K562 (cell line): ENCODE measurements at regions not wholly inside any gene's neighbourhood (a gene's known extent, or its start where the extent isn't known, plus 50 kb on each side); places are given as distances from the start of the nearest gene placed in this dataset.
A peak's percentile ranks its signal among the peaks of the same experiment; 100 is the strongest.

Experiments used
- ATAC-seq: fragments of 200-7000 bp; cut with Tn5 transposase; 3 replicates; pipeline ENCODE4 v1.9.1; 2020; ENCODE audit warnings: moderate library complexity
- BruUV-seq: library from RNA; stranded (reverse); fragments of 400-500 nt; replicated peaks from 2 replicates; lab custom pipeline; 2021; lab: Mats Ljungman, UMichigan
- CTCF ChIA-PET: fragments of 300-600 bp; formaldehyde crosslinking; extraction: SDS; loops from one replicate; lab custom pipeline; 2021; ENCODE audit warnings: low intra/inter-chr PET ratio; lab: Yijun Ruan, JAX
- POLR2A ChIA-PET: fragments of 300-600, 350-650 bp; sonication (Branson Sonifier 250); formaldehyde crosslinking; extraction: SDS; loops from one replicate; lab custom pipeline; 2021; ENCODE audit warnings: antibody characterized with exemption, inconsistent platforms; lab: Yijun Ruan, JAX
- DNase-seq, 4 experiments: peaks; one replicate each; pipeline versions ENCODE4 v3.0.0 to v3.0.0-alpha.2; 2011 to 2018; ENCODE audit warnings: low spot score in 3 of 4, mixed read lengths in 3 of 4; ENCODE audit errors: extremely low read depth in 1 of 4
- FAIRE-seq: peaks from 2 replicates; lab custom pipeline; 2011; peaks lifted over from hg19 to GRCh38; lab: Jason Lieb, UNC
- H2AFZ ChIP-seq: 2 replicates; pipeline ENCODE4 v1.6.0; 2011; ENCODE audit warnings: low read depth, low read length, control low read depth, inconsistent platforms
- H3K27ac ChIP-seq: fragments of 200-600 bp; 3 replicates; pipeline ENCODE4 v1.8.0; 2011; ENCODE audit warnings: low read depth, mild to moderate bottlenecking, control low read depth, inconsistent platforms, low read length, moderate library complexity, mixed read lengths; ENCODE audit errors: extremely low read depth
- H3K27me3 ChIP-seq, 2 experiments: fragments of 300-600 bp in 1 of 2; 2 replicates in 1 of 2; 3 replicates in 1 of 2; pipeline versions ENCODE4 v1.6.0 to v1.8.0; 2011; ENCODE audit warnings: inconsistent platforms in 2 of 2, low read length in 2 of 2, mild to moderate bottlenecking in 1 of 2, mixed read lengths in 1 of 2, moderate library complexity in 1 of 2; ENCODE audit not compliant: control insufficient read depth in 2 of 2, insufficient read depth in 2 of 2
- H3K36me3 ChIP-seq: fragments of 300-600 bp; 3 replicates; pipeline ENCODE4 v1.8.0; 2011; ENCODE audit warnings: mild to moderate bottlenecking, low read length, inconsistent platforms; ENCODE audit not compliant: control insufficient read depth, insufficient read depth
- H3K4me1 ChIP-seq, 2 experiments: fragments of 200-600 bp in 1 of 2; replicated peaks in 1 of 2; 2 replicates in 1 of 2; 3 replicates in 1 of 2; pipeline versions ENCODE4 v1.5.1 to v1.8.0; 2011; ENCODE audit warnings: inconsistent platforms in 2 of 2, low read length in 2 of 2, mild to moderate bottlenecking in 1 of 2, mixed read lengths in 1 of 2, moderate library complexity in 1 of 2; ENCODE audit not compliant: control insufficient read depth in 2 of 2, insufficient read depth in 2 of 2
- H3K4me2 ChIP-seq: 2 replicates; pipeline ENCODE4 v1.6.1; 2011; ENCODE audit warnings: low read length, control low read depth, inconsistent platforms, mixed read lengths; ENCODE audit not compliant: insufficient read depth
- H3K4me3 ChIP-seq: fragments of 200-600 bp; sonication (generic), shearing (Covaris generic); 2 replicates; pipeline ENCODE4 v1.5.1; 2016; ENCODE audit warnings: control low read depth, inconsistent platforms
- H3K79me2 ChIP-seq: fragments of 200-600 bp; 3 replicates; pipeline ENCODE4 v1.8.0; 2011; ENCODE audit warnings: low read length, inconsistent platforms; ENCODE audit not compliant: control insufficient read depth, insufficient read depth
- H3K9ac ChIP-seq, 2 experiments: 2 replicates each; pipeline versions ENCODE4 v1.6.0 to v1.6.1; 2011; ENCODE audit warnings: low read depth in 2 of 2, low read length in 2 of 2, control low read depth in 1 of 2, inconsistent platforms in 1 of 2, mild to moderate bottlenecking in 1 of 2, mixed read lengths in 1 of 2; ENCODE audit not compliant: insufficient read depth in 1 of 2
- H3K9me1 ChIP-seq: one replicate; pipeline ENCODE4 v1.6.0; 2011; ENCODE audit warnings: inconsistent platforms, mild to moderate bottlenecking, low read length, moderate library complexity; ENCODE audit not compliant: control insufficient read depth, insufficient read depth
- H3K9me3 ChIP-seq: replicated peaks from 2 replicates; pipeline ENCODE4 v1.5.1; 2011; ENCODE audit warnings: low read depth, low read length, inconsistent platforms; ENCODE audit not compliant: control insufficient read depth, insufficient read depth
- H4K20me1 ChIP-seq: replicated peaks from 2 replicates; pipeline ENCODE4 v1.6.1; 2011; ENCODE audit warnings: low read length, inconsistent platforms, mixed read lengths; ENCODE audit not compliant: control insufficient read depth, insufficient read depth
- EGR1 ChIP-seq: fragments of 450-650 bp; conservative IDR thresholded peaks from 2 replicates; pipeline ENCODE4 v1.6.1; 2017; ENCODE audit warnings: mild to moderate bottlenecking
- EP300 ChIP-seq: IDR thresholded peaks from 2 replicates; pipeline ENCODE4 v1.6.1; 2012; ENCODE audit warnings: low read length, improper control_type of control experiment
- HDAC6 ChIP-seq: IDR thresholded peaks from 2 replicates; pipeline ENCODE4 v1.6.1; 2012; ENCODE audit warnings: low read depth, mild to moderate bottlenecking, control low read depth, inconsistent platforms, low read length, moderate library complexity
- KHSRP ChIP-seq: fragments of 450-650 bp; IDR thresholded peaks from 2 replicates; pipeline ENCODE4 v1.6.1; 2017
- KLF16 ChIP-seq: IDR thresholded peaks from 2 replicates; pipeline ENCODE4 v1.6.1; 2016; ENCODE audit warnings: antibody characterized with exemption
- LEF1 ChIP-seq: fragments of 450-650 bp; IDR thresholded peaks from 2 replicates; pipeline ENCODE4 v1.6.1; 2016; ENCODE audit warnings: mild to moderate bottlenecking
- MCM3 ChIP-seq: fragments of 450-650 bp; IDR thresholded peaks from 2 replicates; pipeline ENCODE4 v1.6.1; 2016
- MECOM ChIP-seq: fragments of 250-450 bp; sonication (Bioruptor Pico); IDR thresholded peaks from 2 replicates; pipeline ENCODE4 v1.8.0; 2022; ENCODE audit warnings: inconsistent platforms
- NCOA1 ChIP-seq: fragments of 450-650 bp; IDR thresholded peaks from 2 replicates; pipeline ENCODE4 v1.6.1; 2016; ENCODE audit warnings: low read depth
- NR2C1 ChIP-seq, 2 experiments: fragments of 450-650 bp; IDR thresholded peaks; 2 replicates each; pipeline ENCODE4 v1.6.1; 2017; ENCODE audit warnings: mild to moderate bottlenecking in 2 of 2, antibody characterized with exemption in 1 of 2, inconsistent platforms in 1 of 2, missing compliant biosample characterization in 1 of 2, missing genetic modification characterization in 1 of 2
- NR2C2 ChIP-seq, 2 experiments: fragments of 200-800 bp in 1 of 2; sonication (Bioruptor generic) in 1 of 2; sonication (generic) in 1 of 2; formaldehyde crosslinking in 1 of 2; IDR thresholded peaks; 2 replicates each; pipeline versions ENCODE4 v1.6.1 to v1.8.0; 2016 to 2022; ENCODE audit warnings: mild to moderate bottlenecking in 1 of 2, missing compliant biosample characterization in 1 of 2, missing genetic modification characterization in 1 of 2, missing genetic modification reagents in 1 of 2
- RAD21 ChIP-seq, 2 experiments: fragments of 250-450 bp in 1 of 2; fragments of 450-650 bp in 1 of 2; sonication (Bioruptor Pico) in 1 of 2; formaldehyde crosslinking in 1 of 2; IDR thresholded peaks in 1 of 2; conservative IDR thresholded peaks in 1 of 2; 2 replicates each; pipeline versions ENCODE4 v1.4.0 to v1.8.0; 2020 to 2022; ENCODE audit warnings: mild to moderate bottlenecking in 2 of 2, moderate library complexity in 1 of 2
- SMAD4 ChIP-seq: fragments of 250-450 bp; sonication (Bioruptor Pico); conservative IDR thresholded peaks from 2 replicates; pipeline ENCODE4 v1.8.0; 2021; ENCODE audit warnings: inconsistent platforms, mild to moderate bottlenecking, moderate library complexity
- TBL1XR1 ChIP-seq, 2 experiments: IDR thresholded peaks; 2 replicates each; pipeline ENCODE4 v1.6.1; 2012; ENCODE audit warnings: improper control_type of control experiment in 2 of 2, low read length in 2 of 2, mild to moderate bottlenecking in 1 of 2
- ZNF165 ChIP-seq: fragments of 250-450 bp; sonication (Bioruptor Pico); IDR thresholded peaks from 2 replicates; pipeline ENCODE4 v1.4.0; 2020; ENCODE audit warnings: borderline replicate concordance
- ZNF3 ChIP-seq: fragments of 250-450 bp; sonication (Bioruptor Pico); IDR thresholded peaks from 2 replicates; pipeline ENCODE4 v1.5.0; 2021; ENCODE audit warnings: mild to moderate bottlenecking, moderate library complexity
- ZZZ3 ChIP-seq: fragments of 450-650 bp; IDR thresholded peaks from 2 replicates; pipeline ENCODE4 v1.6.1; 2016; ENCODE audit warnings: antibody characterized with exemption, mild to moderate bottlenecking, moderate library complexity
- WGBS: fragments of 100-300 bp; shearing (Covaris generic); methylation state at CpG from one replicate; pipeline ENCODE4 v1.1.6; 2016; ENCODE audit warnings: low coverage, mixed read lengths; ENCODE audit not compliant: insufficient coverage; ENCODE audit errors: missing lambda C conversion rate; 5-methylcytosine and 5-hydroxymethylcytosine counted together
- in situ Hi-C: fragments of 300-500 bp; cut with MboI; formaldehyde crosslinking; loops from 4 replicates; pipeline ENCODE4 v1.15.0; 2018; ENCODE audit warnings: inconsistent platforms, mixed read lengths
- intact Hi-C: fragments of 100-400 bp; cut with micrococcal nuclease; formaldehyde crosslinking; loops from 2 replicates; pipeline ENCODE4 v1.14.2; 2022
- TF ChIP-seq, protein P1 (sequence below): fragments of 450-650 bp; formaldehyde crosslinking; IDR thresholded peaks from 2 replicates; pipeline ENCODE4 v1.4.0; 2022; ENCODE audit warnings: missing genetic modification characterization
- TF ChIP-seq, protein P2 (sequence below): fragments of 250-450 bp; sonication (Bioruptor Pico); IDR thresholded peaks from 2 replicates; pipeline ENCODE4 v1.8.0; 2022; ENCODE audit warnings: inconsistent platforms, mild to moderate bottlenecking, moderate library complexity, borderline replicate concordance
- TF ChIP-seq, protein P3 (sequence below): sonication (generic); formaldehyde crosslinking; IDR thresholded peaks from 2 replicates; pipeline ENCODE4 v1.8.0; 2022; ENCODE audit warnings: mild to moderate bottlenecking, missing genetic modification reagents, borderline replicate concordance

DNA sequence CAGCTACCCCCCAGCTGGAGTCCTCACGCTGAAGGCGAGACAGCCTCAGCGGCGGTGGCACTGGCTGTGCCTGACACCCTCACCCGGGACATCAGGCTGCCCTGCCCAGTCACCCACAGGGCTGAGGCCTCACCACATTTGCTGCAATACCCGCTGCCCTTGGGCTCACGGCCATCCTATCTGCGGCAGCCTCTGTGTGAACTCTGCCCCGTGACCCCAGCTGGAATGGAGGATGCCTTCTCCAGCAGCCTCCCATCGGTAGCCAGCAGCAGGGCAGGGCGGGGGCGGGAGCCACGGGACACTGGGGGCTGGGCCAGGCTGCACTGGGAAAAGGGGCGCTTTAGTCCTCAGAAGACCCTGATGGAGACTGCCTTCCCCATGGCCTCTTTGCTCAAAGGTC is 112.4 kb upstream of the ZBTB40 start:
- 2% methylated on average over 9 of the region's 14 CpGs for WGBS
- intact Hi-C loops (no loop called here), in situ Hi-C loops (no loop called here)
- Histone ChIP-seq H3K27me3 (peaks cover 36 to 55% of the 10 kb centered on the region in 2 experiments), H3K9me3 (no peaks in the 10 kb centered on the region), H3K4me2 (no peak overlapping the region), H3K4me3 (no peak overlapping the region), H3K9ac (peak overlapping the region in 1 of 2 experiments; percentile 56; a peak in 1 of 4 replicates), H3K4me1 (peaks cover 0 to 20% of the 10 kb centered on the region in 2 experiments; a peak in 3 of 5 replicates), H3K9me1 (no peaks in the 10 kb centered on the region), H2AFZ (no peak overlapping the region), H4K20me1 (0 out of 2 replicates have a peak, but pooled peaks cover 14% of the 10 kb centered on the region), H3K79me2 (no peaks in the 10 kb centered on the region), H3K27ac (no peak overlapping the region), H3K36me3 (no peaks in the 10 kb centered on the region)
- peak in 1 of 4 experiments; percentile 20 for DNase-seq
- no peak for FAIRE-seq
- ATAC-seq: peak; percentile 48; the same call in 2 of the 3 replicates
- POLR2A ChIA-PET: no interaction called here
- CTCF ChIA-PET: interaction anchor here (0.6 kb wide), 1 partner anchor 208 kb away, joined by 4 read pairs; no protein-coding TSS in a partner anchor
- BruUV-seq: no TSS peak
- TF ChIP-seq SMAD4 (CRISPR knock-in tag) (no peak), NR2C1 (IDR thresholded peaks at IDR 0.05) (0 out of 2 replicates have a peak, but pooled peaks have one; percentile 29), NR2C1 (tag; IDR thresholded peaks at IDR 0.05) (peak; percentile 67), TBL1XR1 (IDR thresholded peaks at IDR 0.05; ENCODE audit: low read length in 2 of 2) (no peak), ZNF165 (CRISPR knock-in tag) (no peak), NR2C2 (CRISPR knock-in tag; IDR thresholded peaks at IDR 0.05) (no peak), NR2C2 (tag; IDR thresholded peaks at IDR 0.05) (peak; percentile 79), NCOA1 (no peak), ZZZ3 (no peak), KLF16 (no peak), LEF1 (no peak), MCM3 (no peak), ZNF3 (CRISPR knock-in tag) (no peak), RAD21 (CRISPR knock-in tag; conservative IDR thresholded peaks at IDR 0.05 in 1 of 2, IDR thresholded peaks at IDR 0.05 in 1 of 2) (no peak), EP300 (no peak), EGR1 (peak; percentile 79), KHSRP (no peak), MECOM (no peak), HDAC6 (no peak)
- TF ChIP-seq, protein P1, sequence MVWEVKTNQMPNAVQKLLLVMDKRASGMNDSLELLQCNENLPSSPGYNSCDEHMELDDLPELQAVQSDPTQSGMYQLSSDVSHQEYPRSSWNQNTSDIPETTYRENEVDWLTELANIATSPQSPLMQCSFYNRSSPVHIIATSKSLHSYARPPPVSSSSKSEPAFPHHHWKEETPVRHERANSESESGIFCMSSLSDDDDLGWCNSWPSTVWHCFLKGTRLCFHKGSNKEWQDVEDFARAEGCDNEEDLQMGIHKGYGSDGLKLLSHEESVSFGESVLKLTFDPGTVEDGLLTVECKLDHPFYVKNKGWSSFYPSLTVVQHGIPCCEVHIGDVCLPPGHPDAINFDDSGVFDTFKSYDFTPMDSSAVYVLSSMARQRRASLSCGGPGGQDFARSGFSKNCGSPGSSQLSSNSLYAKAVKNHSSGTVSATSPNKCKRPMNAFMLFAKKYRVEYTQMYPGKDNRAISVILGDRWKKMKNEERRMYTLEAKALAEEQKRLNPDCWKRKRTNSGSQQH (CRISPR knock-in tag): no peak
- TF ChIP-seq, protein P2, sequence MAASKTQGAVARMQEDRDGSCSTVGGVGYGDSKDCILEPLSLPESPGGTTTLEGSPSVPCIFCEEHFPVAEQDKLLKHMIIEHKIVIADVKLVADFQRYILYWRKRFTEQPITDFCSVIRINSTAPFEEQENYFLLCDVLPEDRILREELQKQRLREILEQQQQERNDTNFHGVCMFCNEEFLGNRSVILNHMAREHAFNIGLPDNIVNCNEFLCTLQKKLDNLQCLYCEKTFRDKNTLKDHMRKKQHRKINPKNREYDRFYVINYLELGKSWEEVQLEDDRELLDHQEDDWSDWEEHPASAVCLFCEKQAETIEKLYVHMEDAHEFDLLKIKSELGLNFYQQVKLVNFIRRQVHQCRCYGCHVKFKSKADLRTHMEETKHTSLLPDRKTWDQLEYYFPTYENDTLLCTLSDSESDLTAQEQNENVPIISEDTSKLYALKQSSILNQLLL (CRISPR knock-in tag): no peak
- TF ChIP-seq, protein P3, sequence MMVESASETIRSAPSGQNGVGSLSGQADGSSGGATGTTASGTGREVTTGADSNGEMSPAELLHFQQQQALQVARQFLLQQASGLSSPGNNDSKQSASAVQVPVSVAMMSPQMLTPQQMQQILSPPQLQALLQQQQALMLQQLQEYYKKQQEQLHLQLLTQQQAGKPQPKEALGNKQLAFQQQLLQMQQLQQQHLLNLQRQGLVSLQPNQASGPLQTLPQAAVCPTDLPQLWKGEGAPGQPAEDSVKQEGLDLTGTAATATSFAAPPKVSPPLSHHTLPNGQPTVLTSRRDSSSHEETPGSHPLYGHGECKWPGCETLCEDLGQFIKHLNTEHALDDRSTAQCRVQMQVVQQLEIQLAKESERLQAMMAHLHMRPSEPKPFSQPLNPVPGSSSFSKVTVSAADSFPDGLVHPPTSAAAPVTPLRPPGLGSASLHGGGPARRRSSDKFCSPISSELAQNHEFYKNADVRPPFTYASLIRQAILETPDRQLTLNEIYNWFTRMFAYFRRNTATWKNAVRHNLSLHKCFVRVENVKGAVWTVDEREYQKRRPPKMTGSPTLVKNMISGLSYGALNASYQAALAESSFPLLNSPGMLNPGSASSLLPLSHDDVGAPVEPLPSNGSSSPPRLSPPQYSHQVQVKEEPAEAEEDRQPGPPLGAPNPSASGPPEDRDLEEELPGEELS: no peak
